ENCODE measurements at regions not wholly inside any gene's neighbourhood (a gene's known extent, or its start where the extent isn't known, plus 50 kb on each side); places are given as distances from the start of the nearest gene placed in this dataset.

- WGBS (ENCODE audit: missing lambda C conversion rate) = 34% methylated on average over 5 of the region's 5 CpGs
Observed at GRCh38 chrX:5341902-5342301, 886.8 kb downstream of the NLGN4X start.

GRCh38 chrX:5337160-5337559 lies 891.5 kb downstream of the NLGN4X start:
- TF ChIP-seq PHF8 (IDR thresholded peaks at IDR 0.05; ENCODE audit: borderline replicate concordance, low read depth) (no peak), ZNF302 (CRISPR knock-in tag; IDR thresholded peaks at IDR 0.05) (no peak), PBX3 (IDR thresholded peaks at IDR 0.05) (no peak), POLR2AphosphoS2 (conservative IDR thresholded peaks at IDR 0.05; ENCODE audit: low read length) (no peak)
- Histone ChIP-seq H3K4me2 (no peak overlapping the region), H3K4me3 (no peak overlapping the region), H3K27ac (no peak overlapping the region), H3K9me3 (no peaks in the 10 kb centered on the region), H3K4me1 (no peaks in the 10 kb centered on the region)
- POLR2A ChIA-PET = no interaction called here
- CTCF ChIA-PET = no interaction called here
- no peak for FAIRE-seq
- 5% methylated on average over 3 of the region's 3 CpGs for WGBS (ENCODE audit: missing lambda C conversion rate)
- no peak for ATAC-seq
- DNase-seq (ENCODE audit: low read depth in 1 of 2, low spot score in 1 of 2) = no peak

More at GRCh38 chrX:5341902-5342301, 886.8 kb downstream of the NLGN4X start:
- H3K27ac ChIP-seq = no peak overlapping the region
- DNase-seq (ENCODE audit: low read depth in 1 of 2, low spot score in 1 of 2) (no peak), FAIRE-seq (no peak), ATAC-seq (no peak)
- no peak overlapping the region for H3K4me3 ChIP-seq
- ChIA-PET POLR2A (no interaction called here), CTCF (no interaction called here)
- TF ChIP-seq POLR2A (IDR thresholded peaks at IDR 0.05; ENCODE audit: low read length) (no peak), POLR2AphosphoS2 (conservative IDR thresholded peaks at IDR 0.05; ENCODE audit: low read length) (no peak)
- no peaks in the 10 kb centered on the region for H3K4me1 ChIP-seq
- H3K9me3 ChIP-seq = no peaks in the 10 kb centered on the region
- H3K4me2 ChIP-seq = no peak overlapping the region

GRCh38 chrX:5324546-5324945 lies 904.1 kb downstream of the NLGN4X start:
- Histone ChIP-seq H3K4me3 (no peak overlapping the region), H3K4me1 (no peaks in the 10 kb centered on the region), H3K4me2 (no peak overlapping the region), H3K27ac (no peak overlapping the region), H3K9me3 (no peaks in the 10 kb centered on the region)
- FAIRE-seq (no peak), ATAC-seq (no peak), DNase-seq (ENCODE audit: low read depth in 1 of 2, low spot score in 1 of 2) (no peak)
- ChIA-PET POLR2A (no interaction called here), CTCF (no interaction called here)
- WGBS (ENCODE audit: missing lambda C conversion rate) = 0% methylated on average over 1 of the region's 1 CpG
- TF ChIP-seq ESRRA (IDR thresholded peaks at IDR 0.05; ENCODE audit: borderline replicate concordance, low read length) (no peak), FOSB (CRISPR knock-in tag; IDR thresholded peaks at IDR 0.05) (no peak), MAFK (IDR thresholded peaks at IDR 0.05; ENCODE audit: partially characterized antibody) (no peak), FOSL2 (IDR thresholded peaks at IDR 0.05) (no peak), FOSL2 (CRISPR knock-in tag; IDR thresholded peaks at IDR 0.05) (no peak)

- Histone ChIP-seq H3K4me2 (no peak overlapping the region), H3K9me3 (no peaks in the 10 kb centered on the region), H3K4me1 (no peaks in the 10 kb centered on the region), H3K4me3 (no peak overlapping the region), H3K27ac (no peak overlapping the region)
- TF ChIP-seq KDM5A (IDR thresholded peaks at IDR 0.05) = no peak
- TF ChIP-seq MAZ (IDR thresholded peaks at IDR 0.05; ENCODE audit: borderline replicate concordance, low read depth, low read length) = no peak
- TF ChIP-seq EHF (CRISPR knock-in tag; IDR thresholded peaks at IDR 0.05) = no peak
- TF ChIP-seq ZFP36 (IDR thresholded peaks at IDR 0.05; ENCODE audit: borderline replicate concordance, partially characterized antibody) = no peak
- TF ChIP-seq TP53 (CRISPR knock-in tag; IDR thresholded peaks at IDR 0.05) = no peak
- TF ChIP-seq HOXB5 (CRISPR knock-in tag; IDR thresholded peaks at IDR 0.05) = no peak
- no peak for TF ChIP-seq FOXS1 (CRISPR knock-in tag; IDR thresholded peaks at IDR 0.05)
- TF ChIP-seq JUN (IDR thresholded peaks at IDR 0.05) = no peak
- TF ChIP-seq MYC (IDR thresholded peaks at IDR 0.05; ENCODE audit: borderline replicate concordance, low read length) = no peak
- no peak for TF ChIP-seq RFX5 (IDR thresholded peaks at IDR 0.05)
- no peak for TF ChIP-seq MAX (IDR thresholded peaks at IDR 0.05)
- TF ChIP-seq SMC3 (IDR thresholded peaks at IDR 0.05) = no peak
- no peak for TF ChIP-seq ZSCAN20 (CRISPR knock-in tag; IDR thresholded peaks at IDR 0.05)
- no peak for TF ChIP-seq KDM1A (IDR thresholded peaks at IDR 0.05; ENCODE audit: low read depth)
- TF ChIP-seq HOXB13 (CRISPR knock-in tag; IDR thresholded peaks at IDR 0.05; ENCODE audit: low read depth) = no peak
- no peak for TF ChIP-seq RCOR1 (IDR thresholded peaks at IDR 0.05; ENCODE audit: low read depth, low read length)
- no peak for TF ChIP-seq NPAS2 (CRISPR knock-in tag; IDR thresholded peaks at IDR 0.05; ENCODE audit: borderline replicate concordance)
- ChIA-PET POLR2A (no interaction called here), CTCF (no interaction called here)
- ATAC-seq (no peak), FAIRE-seq (no peak), DNase-seq (ENCODE audit: low read depth in 1 of 2, low spot score in 1 of 2) (no peak)
- 13% methylated on average over 5 of the region's 5 CpGs for WGBS (ENCODE audit: missing lambda C conversion rate)
Observed at GRCh38 chrX:5314148-5314547, 914.5 kb downstream of the NLGN4X start.

Data from A549 (cell line).